Body of pancreas (tissue), 4 donors: ENCODE measurements at regions not wholly inside any gene's neighbourhood (a gene's known extent, or its start where the extent isn't known, plus 50 kb on each side); places are given as distances from the start of the nearest gene placed in this dataset.

Source experiments
- ATAC-seq: fragments of 150-250 bp; one replicate; pipeline ENCODE4 v1.9.1; 2016
- DNase-seq, 4 donors: peaks; one replicate each; pipeline ENCODE4 v3.0.0-alpha.2; 2019
- H3K27ac ChIP-seq, 4 donors: fragments of 200-600 bp; sonication (generic); 1 replicate in 3 of 4; 2 replicates in 1 of 4; pipeline versions ENCODE4 v1.5.1 to v1.6.1; 2016 to 2019; ENCODE audit warnings: mild to moderate bottlenecking in 1 of 4, mixed read lengths in 1 of 4, moderate library complexity in 1 of 4
- H3K27me3 ChIP-seq, 2 donors: fragments of 200-600 bp; sonication (generic); one replicate each; pipeline ENCODE4 v1.6.0; 2016; ENCODE audit warnings: mild to moderate bottlenecking in 1 of 2
- H3K36me3 ChIP-seq, 2 donors: fragments of 200-600 bp; sonication (generic); replicated peaks in 1 of 2; 2 replicates each; pipeline ENCODE4 v1.5.1; 2016; ENCODE audit warnings: low read depth in 2 of 2; ENCODE audit not compliant: insufficient read depth in 1 of 2
- H3K4me1 ChIP-seq: fragments of 200-600 bp; sonication (generic); one replicate; pipeline ENCODE4 v1.6.0; 2016
- H3K4me3 ChIP-seq, 2 donors: fragments of 200-600 bp; sonication (generic); 1 replicate in 1 of 2; 2 replicates in 1 of 2; pipeline ENCODE4 v1.5.1; 2016 to 2019
- H3K9me3 ChIP-seq, 3 donors: fragments of 200-600 bp; sonication (generic); 1 replicate in 2 of 3; 2 replicates in 1 of 3; pipeline ENCODE4 v1.5.1; 2016
- CTCF ChIP-seq, 7 experiments: fragments of 450-650 bp in 4 of 7; fragments of 200-600 bp in 3 of 7; sonication (generic) in 3 of 7; IDR thresholded peaks; one replicate each; pipeline ENCODE4 v1.5.1; 2016 to 2019; ENCODE audit warnings: antibody characterized with exemption in 7 of 7
- POLR2A ChIP-seq, 3 donors: fragments of 450-650 bp; IDR thresholded peaks; one replicate each; pipeline ENCODE4 v1.6.1; 2016; ENCODE audit warnings: antibody characterized with exemption in 3 of 3, mild to moderate bottlenecking in 2 of 3
- WGBS, 2 donors: methylation state at CpG; one replicate each; pipeline ENCODE4 v1.1.5; 2017; 5-methylcytosine and 5-hydroxymethylcytosine counted together
- intact Hi-C: fragments of 100-400 bp; cut with DNase I; formaldehyde crosslinking; loops from one replicate; pipeline ENCODE4 v1.15.1; 2023

DNA sequence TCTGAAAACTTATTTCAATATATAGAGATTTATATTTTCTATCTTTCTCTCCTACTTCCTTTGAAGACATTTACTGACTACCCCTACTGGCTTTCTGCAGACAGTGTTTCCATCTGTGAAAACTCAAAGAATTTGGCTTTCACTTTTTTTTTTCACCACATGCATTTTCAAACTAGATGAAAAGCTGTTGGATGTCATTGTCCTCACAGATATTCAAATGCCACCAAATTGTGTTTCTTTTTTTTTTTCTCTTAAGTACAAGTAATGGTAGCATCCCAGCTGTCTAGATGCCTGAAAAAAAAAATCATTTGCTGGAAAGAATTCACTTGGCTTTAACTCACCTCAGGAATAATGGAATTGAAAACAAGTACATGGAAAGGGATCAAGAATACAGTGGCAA, 2258.6 kb upstream of the ACO1 start:
- no peak overlapping the region for H3K4me3 ChIP-seq
- H3K27me3 ChIP-seq: no peaks in the 10 kb centered on the region
- no peak for ATAC-seq
- no peaks in the 10 kb centered on the region for H3K36me3 ChIP-seq
- DNase-seq: no peak
- TF ChIP-seq POLR2A (IDR thresholded peaks at IDR 0.05) (no peak), CTCF (IDR thresholded peaks at IDR 0.05) (no peak)
- intact Hi-C loops: no loop called here
- no peaks in the 10 kb centered on the region for H3K9me3 ChIP-seq
- no peak overlapping the region for H3K27ac ChIP-seq
- H3K4me1 ChIP-seq: no peaks in the 10 kb centered on the region

GRCh38 chr9:30127371-30127770, 2257.1 kb upstream of the ACO1 start:
- no peak for DNase-seq
- no peak for TF ChIP-seq POLR2A (IDR thresholded peaks at IDR 0.05)
- no peak for TF ChIP-seq CTCF (IDR thresholded peaks at IDR 0.05)
- no peaks in the 10 kb centered on the region for H3K36me3 ChIP-seq
- no peaks in the 10 kb centered on the region for H3K27me3 ChIP-seq
- intact Hi-C loops: no loop called here
- no peaks in the 10 kb centered on the region for H3K4me1 ChIP-seq
- no peak for ATAC-seq
- H3K9me3 ChIP-seq: no peaks in the 10 kb centered on the region
- H3K27ac ChIP-seq: no peak overlapping the region
- no peak overlapping the region for H3K4me3 ChIP-seq

DNA sequence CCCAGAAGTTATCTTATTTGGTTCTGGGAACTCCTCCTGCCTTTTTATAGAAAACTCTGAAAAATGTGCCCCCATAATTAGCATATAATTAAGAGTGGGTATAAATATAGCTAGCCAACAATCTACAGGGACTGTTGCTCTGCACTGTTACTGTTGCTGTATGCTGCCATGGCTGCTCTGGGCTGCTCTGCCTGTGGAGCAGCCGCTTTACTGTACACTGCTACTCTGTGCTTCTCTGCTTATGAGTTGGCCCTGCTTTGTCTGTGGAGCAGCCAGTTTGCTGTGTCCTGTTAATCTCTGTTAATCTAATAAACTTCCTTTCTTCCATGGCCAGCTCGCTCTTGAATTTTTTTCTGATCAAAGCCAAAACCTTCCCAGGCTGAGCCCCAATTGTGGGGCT, 2244.0 kb upstream of the ACO1 start:
- H3K36me3 ChIP-seq: no peaks in the 10 kb centered on the region
- H3K9me3 ChIP-seq: no peaks in the 10 kb centered on the region
- 55 to 61% methylated on average over 2 of the region's 2 CpGs for WGBS, 2 donors
- intact Hi-C loops: no loop called here
- no peaks in the 10 kb centered on the region for H3K4me1 ChIP-seq
- TF ChIP-seq CTCF (IDR thresholded peaks at IDR 0.05) (no peak), POLR2A (IDR thresholded peaks at IDR 0.05) (no peak)
- ATAC-seq (no peak), DNase-seq (no peak)
- no peaks in the 10 kb centered on the region for H3K27me3 ChIP-seq
- H3K4me3 ChIP-seq: no peak overlapping the region
- no peak overlapping the region for H3K27ac ChIP-seq

GRCh38 chr9:30160570-30160969, 2223.9 kb upstream of the ACO1 start:
- no peaks in the 10 kb centered on the region for H3K36me3 ChIP-seq
- H3K9me3 ChIP-seq: no peaks in the 10 kb centered on the region
- no peak overlapping the region for H3K27ac ChIP-seq
- H3K4me3 ChIP-seq: no peak overlapping the region
- ATAC-seq (no peak), DNase-seq (no peak)
- no peaks in the 10 kb centered on the region for H3K4me1 ChIP-seq
- 60 to 73% methylated on average over 7 of the region's 7 CpGs for WGBS, 2 donors
- TF ChIP-seq POLR2A (IDR thresholded peaks at IDR 0.05) (no peak), CTCF (IDR thresholded peaks at IDR 0.05) (no peak)
- H3K27me3 ChIP-seq: no peaks in the 10 kb centered on the region
- intact Hi-C loops: no loop called here

GRCh38 chr9:30172206-30172605, 2212.2 kb upstream of the ACO1 start:
- Histone ChIP-seq H3K36me3 (no peaks in the 10 kb centered on the region), H3K9me3 (no peaks in the 10 kb centered on the region), H3K27me3 (peaks cover 0 to 5% of the 10 kb centered on the region in 2 donors), H3K4me3 (no peak overlapping the region), H3K4me1 (no peaks in the 10 kb centered on the region), H3K27ac (no peak overlapping the region)
- ATAC-seq: no peak
- no peak for DNase-seq
- 67 to 74% methylated on average over 1 of the region's 1 CpG for WGBS, 2 donors
- TF ChIP-seq POLR2A (IDR thresholded peaks at IDR 0.05): no peak
- no peak for TF ChIP-seq CTCF (IDR thresholded peaks at IDR 0.05)
- intact Hi-C loops: no loop called here
